NB4 (cell line): ENCODE measurements at regions not wholly inside any gene's neighbourhood (a gene's known extent, or its start where the extent isn't known, plus 50 kb on each side); places are given as distances from the start of the nearest gene placed in this dataset.
"Not testable (repeated sequence)": the region's sequence is repeated elsewhere in the genome, so short reads cannot be mapped to it uniquely, and the experiment has no call there.

Experiments
- DNase-seq: peaks from one replicate; pipeline ENCODE4 v3.0.0; 2010; ENCODE audit warnings: low read depth
- H3K4me3 ChIP-seq: one replicate; pipeline ENCODE4 v1.5.1; 2011; ENCODE audit warnings: mild to moderate bottlenecking, low read depth, low read length, moderate library complexity

GRCh38 chr6:60402490-60402889, 1883.5 kb downstream of the KHDRBS2 start:
- not testable (repeated sequence) for H3K4me3 ChIP-seq, DNase-seq

GRCh38 chr6:60395261-60395660, 1890.8 kb downstream of the KHDRBS2 start:
- H3K4me3 ChIP-seq, DNase-seq: not testable (repeated sequence)

GRCh38 chr6:60392969-60393368, 1893.1 kb downstream of the KHDRBS2 start:
- not testable (repeated sequence) for DNase-seq, H3K4me3 ChIP-seq

- not testable (repeated sequence) for H3K4me3 ChIP-seq, DNase-seq
Measured at GRCh38 chr6:60389094-60389493, 1896.9 kb downstream of the KHDRBS2 start.

GRCh38 chr6:60384614-60385013, 1901.4 kb downstream of the KHDRBS2 start:
- H3K4me3 ChIP-seq, DNase-seq: not testable (repeated sequence)

- not testable (repeated sequence) for DNase-seq, H3K4me3 ChIP-seq
Measured at GRCh38 chr6:60382771-60383170, 1903.3 kb downstream of the KHDRBS2 start.

- not testable (repeated sequence) for H3K4me3 ChIP-seq, DNase-seq
Measured at GRCh38 chr6:60374078-60374477, 1911.9 kb downstream of the KHDRBS2 start.

- not testable (repeated sequence) for H3K4me3 ChIP-seq, DNase-seq
Measured at GRCh38 chr6:60367800-60368199, 1918.2 kb downstream of the KHDRBS2 start.

- not testable (repeated sequence) for DNase-seq, H3K4me3 ChIP-seq
Measured at GRCh38 chr6:60365901-60366300, 1920.1 kb downstream of the KHDRBS2 start.

- not testable (repeated sequence) for DNase-seq, H3K4me3 ChIP-seq
Measured at GRCh38 chr6:60342411-60343008, 1943.5 kb downstream of the KHDRBS2 start.

- DNase-seq = peak; percentile 16
- H3K4me3 ChIP-seq = not testable (repeated sequence)
Measured at GRCh38 chr6:60338328-60339071, 1947.5 kb downstream of the KHDRBS2 start.

- H3K4me3 ChIP-seq, DNase-seq: not testable (repeated sequence)
Measured at GRCh38 chr6:60335124-60335523, 1950.9 kb downstream of the KHDRBS2 start.

GRCh38 chr6:60333708-60334107, 1952.3 kb downstream of the KHDRBS2 start:
- not testable (repeated sequence) for H3K4me3 ChIP-seq, DNase-seq

- H3K4me3 ChIP-seq, DNase-seq: not testable (repeated sequence)
Measured at GRCh38 chr6:60308939-60309338, 1977.1 kb downstream of the KHDRBS2 start.
